SK-N-SH (cell line): ENCODE measurements at regions not wholly inside any gene's neighbourhood (a gene's known extent, or its start where the extent isn't known, plus 50 kb on each side); places are given as distances from the start of the nearest gene placed in this dataset.

Experiments
- CTCF ChIA-PET: fragments of 300-600, 350-600 bp; formaldehyde crosslinking; extraction: SDS; loops from one replicate; lab custom pipeline; 2021; lab: Yijun Ruan, JAX
- POLR2A ChIA-PET: fragments of 350-600 bp; sonication (Branson Sonifier 250); formaldehyde crosslinking; extraction: SDS; loops from one replicate; lab custom pipeline; 2020; ENCODE audit warnings: antibody characterized with exemption, inconsistent platforms; lab: Yijun Ruan, JAX
- DNase-seq: peaks from one replicate; pipeline ENCODE4 v3.0.0; 2012
- H2AFZ ChIP-seq: fragments of 200-600 bp; sonication (generic); 2 replicates; pipeline ENCODE4 v1.8.1; 2016; ENCODE audit warnings: antibody characterized with exemption, mild to moderate bottlenecking, low read depth
- H3F3A ChIP-seq: fragments of 200-600 bp; sonication (generic); replicated peaks from 2 replicates; pipeline ENCODE3; 2016; ENCODE audit warnings: antibody characterized with exemption, mild to moderate bottlenecking; ENCODE audit not compliant: insufficient read depth
- H3K27ac ChIP-seq, 2 experiments: fragments of 200-500 bp in 1 of 2; fragments of 200-600 bp in 1 of 2; sonication (Bioruptor generic) in 1 of 2; sonication (generic), shearing (Covaris generic) in 1 of 2; 2 replicates each; pipeline versions ENCODE4 v1.5.1 to v1.6.1; 2014 to 2016; ENCODE audit warnings: low read depth in 2 of 2, inconsistent platforms in 1 of 2, low read length in 1 of 2, mild to moderate bottlenecking in 1 of 2, mixed read lengths in 1 of 2
- H3K27me3 ChIP-seq: fragments of 200-600 bp; sonication (generic), shearing (Covaris generic); 2 replicates; pipeline ENCODE4 v1.6.1; 2016; ENCODE audit warnings: mixed run types; ENCODE audit not compliant: insufficient read depth
- H3K36me3 ChIP-seq, 2 experiments: fragments of 200-500 bp in 1 of 2; fragments of 200-600 bp in 1 of 2; sonication (Bioruptor generic) in 1 of 2; sonication (generic) in 1 of 2; replicated peaks in 1 of 2; 2 replicates each; pipeline versions ENCODE3 to v1.5.1; 2014 to 2016; ENCODE audit warnings: low read length in 1 of 2, mild to moderate bottlenecking in 1 of 2; ENCODE audit not compliant: insufficient read depth in 2 of 2, control insufficient read depth in 1 of 2
- H3K4me1 ChIP-seq, 2 experiments: fragments of 200-500 bp in 1 of 2; fragments of 200-600 bp in 1 of 2; sonication (Bioruptor generic) in 1 of 2; sonication (generic), shearing (Covaris generic) in 1 of 2; 2 replicates each; pipeline versions ENCODE4 v1.5.1 to v1.6.1; 2014 to 2016; ENCODE audit warnings: low read depth in 1 of 2, low read length in 1 of 2, mixed run types in 1 of 2; ENCODE audit not compliant: insufficient read depth in 2 of 2, control insufficient read depth in 1 of 2
- H3K4me2 ChIP-seq: fragments of 200-600 bp; sonication (generic), shearing (Covaris generic); 2 replicates; pipeline ENCODE4 v1.6.1; 2017; ENCODE audit warnings: mixed run types
- H3K4me3 ChIP-seq, 2 experiments: fragments of 200-500 bp in 1 of 2; fragments of 200-600 bp in 1 of 2; sonication (Bioruptor generic) in 1 of 2; sonication (generic), shearing (Covaris generic) in 1 of 2; 2 replicates each; pipeline versions ENCODE4 v1.5.1 to v1.8.1; 2014 to 2016; ENCODE audit warnings: low read depth in 2 of 2, inconsistent platforms in 1 of 2, low read length in 1 of 2, mild to moderate bottlenecking in 1 of 2, mixed read lengths in 1 of 2, moderate library complexity in 1 of 2
- H3K79me2 ChIP-seq: fragments of 200-600 bp; sonication (generic); 2 replicates; pipeline ENCODE4 v1.8.1; 2017; ENCODE audit warnings: mild to moderate bottlenecking; ENCODE audit not compliant: insufficient read depth
- H3K9ac ChIP-seq: fragments of 200-600 bp; sonication (generic); 2 replicates; pipeline ENCODE4 v1.6.1; 2017; ENCODE audit warnings: mixed run types
- H3K9me2 ChIP-seq: fragments of 200-600 bp; sonication (generic); 2 replicates; pipeline ENCODE4 v1.6.1; 2017; ENCODE audit warnings: mixed run types
- H3K9me3 ChIP-seq: fragments of 200-600 bp; sonication (generic); 2 replicates; pipeline ENCODE4 v1.6.1; 2017; ENCODE audit warnings: mixed run types, mild to moderate bottlenecking, moderate library complexity
- H4K20me1 ChIP-seq: fragments of 200-600 bp; sonication (generic); 2 replicates; pipeline ENCODE4 v1.6.1; 2017; ENCODE audit warnings: mild to moderate bottlenecking, mixed run types; ENCODE audit not compliant: insufficient read depth
- CTCF ChIP-seq: fragments of 200-600 bp; sonication (generic); IDR thresholded peaks from 2 replicates; pipeline ENCODE4 v1.6.1; 2017; ENCODE audit warnings: antibody characterized with exemption, mild to moderate bottlenecking, moderate library complexity
- ELF1 ChIP-seq: IDR thresholded peaks from 2 replicates; pipeline ENCODE4 v1.4.0; 2012
- EP300 ChIP-seq, 2 experiments: IDR thresholded peaks; 2 replicates each; pipeline versions ENCODE4 v1.4.0 to v1.6.1; 2012; ENCODE audit warnings: borderline replicate concordance in 1 of 2, low read depth in 1 of 2, low read length in 1 of 2
- GABPA ChIP-seq: IDR thresholded peaks from 2 replicates; pipeline ENCODE4 v1.4.0; 2012; ENCODE audit warnings: low read depth, mild to moderate bottlenecking
- GATA2 ChIP-seq: sonication (generic); formaldehyde crosslinking; IDR thresholded peaks from 2 replicates; pipeline ENCODE4 v1.5.0; 2020; ENCODE audit warnings: mild to moderate bottlenecking, missing genetic modification reagents
- IRF3 ChIP-seq: fragments of 150-350 bp; IDR thresholded peaks from 2 replicates; pipeline ENCODE4 v1.6.1; 2016; ENCODE audit warnings: mild to moderate bottlenecking, low read depth, low read length
- MEF2A ChIP-seq: IDR thresholded peaks from 2 replicates; pipeline ENCODE4 v1.4.0; 2012; ENCODE audit warnings: low read depth, borderline replicate concordance
- MXI1 ChIP-seq: IDR thresholded peaks from 2 replicates; pipeline ENCODE4 v1.6.1; 2012; ENCODE audit warnings: mild to moderate bottlenecking, low read depth, low read length, improper control_type of control experiment
- PBX3 ChIP-seq: IDR thresholded peaks from 2 replicates; pipeline ENCODE4; 2012
- POLR2AphosphoS5 ChIP-seq: IDR thresholded peaks from 2 replicates; pipeline ENCODE4 v1.6.1; 2012; ENCODE audit warnings: low read depth, low read length
- RAD21 ChIP-seq: IDR thresholded peaks from 2 replicates; pipeline ENCODE4 v1.6.1; 2012; ENCODE audit warnings: mild to moderate bottlenecking, low read length
- RCOR1 ChIP-seq: fragments of 150-350 bp; IDR thresholded peaks from 2 replicates; pipeline ENCODE4 v1.6.1; 2017; ENCODE audit warnings: antibody characterized with exemption, low read length
- TAF1 ChIP-seq: IDR thresholded peaks from 2 replicates; pipeline ENCODE4 v1.6.1; 2012; ENCODE audit warnings: low read depth, mild to moderate bottlenecking, low read length, moderate library complexity, borderline replicate concordance
- TCF12 ChIP-seq: IDR thresholded peaks from 2 replicates; pipeline ENCODE4 v1.4.0; 2012
- YY1 ChIP-seq: IDR thresholded peaks from 2 replicates; pipeline ENCODE4 v1.4.0; 2012; ENCODE audit warnings: low read depth, mild to moderate bottlenecking
- WGBS: methylation state at CpG from one replicate; pipeline ENCODE4 v1.1.6; 2017; ENCODE audit warnings: low lambda C conversion rate; 5-methylcytosine and 5-hydroxymethylcytosine counted together

GRCh38 chrX:117711782-117712181 lies 404.8 kb downstream of the KLHL13 start:
- WGBS: 6% methylated on average over 1 of the region's 1 CpG

GRCh38 chrX:117707948-117708743 lies 408.5 kb downstream of the KLHL13 start:
- WGBS: 37% methylated on average over 8 of the region's 8 CpGs
- Histone ChIP-seq H3K9ac (no peak overlapping the region), H2AFZ (no peak overlapping the region), H3K27ac (no peak overlapping the region), H3K9me2 (no peaks in the 10 kb centered on the region), H3K9me3 (no peaks in the 10 kb centered on the region), H4K20me1 (no peaks in the 10 kb centered on the region), H3K27me3 (no peaks in the 10 kb centered on the region), H3F3A (no peaks in the 10 kb centered on the region), H3K36me3 (no peaks in the 10 kb centered on the region), H3K4me1 (peaks cover 0 to 4% of the 10 kb centered on the region in 2 experiments; a peak in 2 of 4 replicates), H3K79me2 (no peaks in the 10 kb centered on the region), H3K4me2 (no peak overlapping the region), H3K4me3 (no peak overlapping the region)
- DNase-seq: no peak
- ChIA-PET CTCF (no interaction called here), POLR2A (no interaction called here)
- TF ChIP-seq PBX3 (no peak), RCOR1 (no peak), TAF1 (no peak), GATA2 (CRISPR knock-in tag) (no peak), ELF1 (no peak), IRF3 (no peak), TCF12 (no peak), YY1 (no peak), POLR2AphosphoS5 (no peak), CTCF (no peak), MXI1 (no peak), MEF2A (no peak)

More at GRCh38 chrX:117711782-117712181, 404.8 kb downstream of the KLHL13 start:
- CTCF ChIA-PET: interaction anchor here (1.2 kb wide), 1 partner anchor 30 kb away, joined by 3 read pairs; no protein-coding TSS in a partner anchor
- Histone ChIP-seq H3K9me3 (no peaks in the 10 kb centered on the region), H2AFZ (no peak overlapping the region), H3K4me3 (no peak overlapping the region), H3K9ac (no peak overlapping the region), H3K9me2 (no peaks in the 10 kb centered on the region), H3K4me2 (no peak overlapping the region), H3F3A (no peaks in the 10 kb centered on the region), H4K20me1 (no peaks in the 10 kb centered on the region), H3K36me3 (no peaks in the 10 kb centered on the region), H3K27me3 (no peaks in the 10 kb centered on the region), H3K27ac (peak overlapping the region in 1 of 2 experiments; percentile 83; a peak in 2 of 4 replicates), H3K4me1 (peaks cover 0 to 4% of the 10 kb centered on the region in 2 experiments; a peak in 2 of 4 replicates), H3K79me2 (no peaks in the 10 kb centered on the region)
- no peak for TF ChIP-seq GABPA
- TF ChIP-seq RCOR1: peak; percentile 43; the same call in 1 of the 2 replicates
- peak; percentile 66 for TF ChIP-seq GATA2 (CRISPR knock-in tag)
- TF ChIP-seq MEF2A: no peak
- TF ChIP-seq EP300 (IDR thresholded peaks at IDR 0.05; ENCODE audit: borderline replicate concordance in 1 of 2, low read depth in 1 of 2, low read length in 1 of 2): peak in 1 of 2 experiments; percentile 71; a peak in 1 of 4 replicates
- peak; percentile 60 for TF ChIP-seq MXI1
- no peak for TF ChIP-seq TAF1
- TF ChIP-seq RAD21: peak; percentile 10; the same call in 1 of the 2 replicates
- POLR2A ChIA-PET: no interaction called here
- DNase-seq: peak; percentile 48
